PC-9 (cell line): ENCODE measurements at regions not wholly inside any gene's neighbourhood (a gene's known extent, or its start where the extent isn't known, plus 50 kb on each side); places are given as distances from the start of the nearest gene placed in this dataset.

Experiments
- CTCF ChIP-seq: fragments of 200-600 bp; sonication (generic); conservative IDR thresholded peaks from 2 replicates; pipeline ENCODE4 v1.6.1; 2017; ENCODE audit warnings: mixed run types, antibody characterized with exemption, mild to moderate bottlenecking, moderate library complexity
- EZH2 ChIP-seq: fragments of 200-600 bp; sonication (generic); IDR thresholded peaks from 2 replicates; pipeline ENCODE4 v1.8.0; 2017; ENCODE audit warnings: antibody characterized with exemption, low read depth

GRCh38 chr3:147809206-147809605, 400.0 kb downstream of the ZIC1 start:
- TF ChIP-seq CTCF (no peak), EZH2 (no peak)
